AG10803 (cell line): ENCODE measurements at regions not wholly inside any gene's neighbourhood (a gene's known extent, or its start where the extent isn't known, plus 50 kb on each side); places are given as distances from the start of the nearest gene placed in this dataset.

Experiments used
- DNase-seq: peaks from one replicate; pipeline ENCODE4 v3.0.0; 2010; ENCODE audit warnings: low read depth
- H3K4me3 ChIP-seq: 2 replicates; pipeline ENCODE4 v1.5.1; 2011; ENCODE audit warnings: mild to moderate bottlenecking, low read length, control low read depth
- CTCF ChIP-seq: conservative IDR thresholded peaks from 2 replicates; pipeline ENCODE4 v1.5.1; 2011; ENCODE audit warnings: mild to moderate bottlenecking, low read length, control low read depth, inconsistent platforms

GRCh38 chr2:240293557-240294461 lies 141.7 kb upstream of the GPC1 start:
- TF ChIP-seq CTCF: no peak
- no peak for DNase-seq
- no peak overlapping the region for H3K4me3 ChIP-seq

GRCh38 chr2:240294514-240294913 lies 140.9 kb upstream of the GPC1 start:
- DNase-seq: no peak
- TF ChIP-seq CTCF: no peak
- no peak overlapping the region for H3K4me3 ChIP-seq

GRCh38 chr2:240295256-240296103 lies 140.0 kb upstream of the GPC1 start:
- H3K4me3 ChIP-seq: no peak overlapping the region
- TF ChIP-seq CTCF: no peak
- DNase-seq: no peak

- no peak overlapping the region for H3K4me3 ChIP-seq
- TF ChIP-seq CTCF: no peak
- DNase-seq: no peak
Observed at GRCh38 chr2:240296104-240296406, 139.4 kb upstream of the GPC1 start.

GRCh38 chr2:240296476-240297255 lies 138.8 kb upstream of the GPC1 start:
- DNase-seq: no peak
- H3K4me3 ChIP-seq: no peak overlapping the region
- no peak for TF ChIP-seq CTCF

GRCh38 chr2:240297256-240298116 lies 138.0 kb upstream of the GPC1 start:
- TF ChIP-seq CTCF: no peak
- no peak overlapping the region for H3K4me3 ChIP-seq
- no peak for DNase-seq
